KMS-11 (cell line): ENCODE measurements at regions not wholly inside any gene's neighbourhood (a gene's known extent, or its start where the extent isn't known, plus 50 kb on each side); places are given as distances from the start of the nearest gene placed in this dataset.

Source experiments
- H2AFZ ChIP-seq: fragments of 200-600 bp; sonication (generic); 2 replicates; pipeline ENCODE4 v1.6.1; 2016; ENCODE audit warnings: antibody characterized with exemption, mixed run types, low read depth
- H3K27ac ChIP-seq: fragments of 200-600 bp; sonication (generic); 2 replicates; pipeline ENCODE4 v1.6.1; 2016; ENCODE audit warnings: mild to moderate bottlenecking, mixed run types
- H3K27me3 ChIP-seq: fragments of 200-600 bp; sonication (generic); 2 replicates; pipeline ENCODE4 v1.6.1; 2017; ENCODE audit warnings: mild to moderate bottlenecking, low read depth, mixed run types, moderate library complexity; ENCODE audit not compliant: insufficient read depth
- H3K36me3 ChIP-seq: fragments of 200-600 bp; sonication (generic); 2 replicates; pipeline ENCODE4 v1.6.1; 2017; ENCODE audit warnings: mild to moderate bottlenecking, mixed run types; ENCODE audit not compliant: insufficient read depth
- H3K4me1 ChIP-seq: fragments of 200-600 bp; sonication (generic); 2 replicates; pipeline ENCODE4 v1.6.1; 2016; ENCODE audit warnings: mild to moderate bottlenecking, low read depth, mixed run types; ENCODE audit not compliant: poor library complexity, severe bottlenecking
- H3K4me2 ChIP-seq: fragments of 200-600 bp; sonication (generic); 2 replicates; pipeline ENCODE4 v1.7.0; 2016; ENCODE audit warnings: mild to moderate bottlenecking, mixed run types
- H3K4me3 ChIP-seq: fragments of 200-600 bp; sonication (generic); IDR thresholded peaks from 2 replicates; pipeline ENCODE4 v1.6.1; 2017; ENCODE audit warnings: low read depth, low read length, mixed read lengths; ENCODE audit not compliant: insufficient read depth
- H3K79me2 ChIP-seq: fragments of 200-600 bp; sonication (generic); 2 replicates; pipeline ENCODE4 v1.6.1; 2016; ENCODE audit warnings: low read depth, mixed run types; ENCODE audit not compliant: insufficient read depth
- H3K9ac ChIP-seq: fragments of 200-600 bp; sonication (generic); 2 replicates; pipeline ENCODE4 v1.6.1; 2016; ENCODE audit warnings: mild to moderate bottlenecking, mixed run types
- H4K20me1 ChIP-seq: fragments of 200-600 bp; sonication (generic); 2 replicates; pipeline ENCODE4 v1.6.1; 2016; ENCODE audit warnings: mild to moderate bottlenecking, mixed run types; ENCODE audit not compliant: insufficient read depth
- CTCF ChIP-seq: fragments of 200-600 bp; sonication (generic); conservative IDR thresholded peaks from 2 replicates; pipeline ENCODE4 v1.6.1; 2017; ENCODE audit warnings: low read depth, mild to moderate bottlenecking, antibody characterized with exemption, low read length, moderate library complexity, mixed read lengths

- TF ChIP-seq CTCF = no peak
- no peak overlapping the region for H3K4me3 ChIP-seq
- no peaks in the 10 kb centered on the region for H3K4me1 ChIP-seq
- no peak overlapping the region for H3K9ac ChIP-seq
- H4K20me1 ChIP-seq = no peaks in the 10 kb centered on the region
- no peak overlapping the region for H3K4me2 ChIP-seq
- no peak overlapping the region for H2AFZ ChIP-seq
- H3K36me3 ChIP-seq = no peaks in the 10 kb centered on the region
- H3K27ac ChIP-seq = no peak overlapping the region
- H3K27me3 ChIP-seq = no peaks in the 10 kb centered on the region
- H3K79me2 ChIP-seq = no peaks in the 10 kb centered on the region
Observed at GRCh38 chr7:79683185-79683890, 229.9 kb upstream of the MAGI2 start.

GRCh38 chr7:79681454-79681853, 228.0 kb upstream of the MAGI2 start:
- H3K4me3 ChIP-seq = no peak overlapping the region

GRCh38 chr7:79673969-79674368, 220.5 kb upstream of the MAGI2 start:
- Histone ChIP-seq H3K9ac (no peak overlapping the region), H3K4me1 (no peaks in the 10 kb centered on the region), H3K36me3 (no peaks in the 10 kb centered on the region), H3K27me3 (no peaks in the 10 kb centered on the region), H4K20me1 (no peaks in the 10 kb centered on the region), H3K4me2 (no peak overlapping the region), H3K4me3 (no peak overlapping the region), H2AFZ (no peak overlapping the region), H3K27ac (no peak overlapping the region), H3K79me2 (no peaks in the 10 kb centered on the region)
- TF ChIP-seq CTCF = no peak

More at GRCh38 chr7:79681454-79681853, 228.0 kb upstream of the MAGI2 start:
- Histone ChIP-seq H3K9ac (no peak overlapping the region), H3K79me2 (no peaks in the 10 kb centered on the region), H4K20me1 (no peaks in the 10 kb centered on the region), H3K27ac (no peak overlapping the region), H3K36me3 (no peaks in the 10 kb centered on the region), H3K4me1 (no peaks in the 10 kb centered on the region), H2AFZ (no peak overlapping the region), H3K27me3 (no peaks in the 10 kb centered on the region), H3K4me2 (no peak overlapping the region)
- no peak for TF ChIP-seq CTCF

GRCh38 chr7:79673421-79673820, 220.0 kb upstream of the MAGI2 start:
- Histone ChIP-seq H3K4me2 (no peak overlapping the region), H3K4me1 (no peaks in the 10 kb centered on the region)

More at GRCh38 chr7:79673421-79673820, 220.0 kb upstream of the MAGI2 start:
- no peak for TF ChIP-seq CTCF
- no peak overlapping the region for H3K27ac ChIP-seq
- H3K27me3 ChIP-seq = no peaks in the 10 kb centered on the region
- no peaks in the 10 kb centered on the region for H4K20me1 ChIP-seq
- no peak overlapping the region for H3K9ac ChIP-seq
- H3K4me3 ChIP-seq = no peak overlapping the region
- H3K36me3 ChIP-seq = no peaks in the 10 kb centered on the region
- no peaks in the 10 kb centered on the region for H3K79me2 ChIP-seq
- H2AFZ ChIP-seq = no peak overlapping the region
